Type B pancreatic cell (in vitro differentiated cells): ENCODE measurements at regions not wholly inside any gene's neighbourhood (a gene's known extent, or its start where the extent isn't known, plus 50 kb on each side); places are given as distances from the start of the nearest gene placed in this dataset.

Source experiments
- DNase-seq: peaks from one replicate; pipeline ENCODE4 v3.0.0; 2021; ENCODE audit warnings: mixed read lengths; ENCODE audit not compliant: unreplicated experiment; ENCODE audit errors: extremely low spot score
- H3K27ac Mint-ChIP-seq: 2 replicates; pipeline ENCODE4 v1.8.0; 2021; ENCODE audit warnings: mild to moderate bottlenecking, mixed read lengths
- H3K27me3 Mint-ChIP-seq: 2 replicates; pipeline ENCODE4 v1.8.0; 2021; ENCODE audit warnings: mixed read lengths
- H3K36me3 Mint-ChIP-seq: 2 replicates; pipeline ENCODE4 v1.8.0; 2021; ENCODE audit warnings: mixed read lengths
- H3K4me1 Mint-ChIP-seq: one replicate; pipeline ENCODE4 v1.8.0; 2021; ENCODE audit warnings: mixed read lengths; ENCODE audit not compliant: unreplicated experiment
- H3K4me3 Mint-ChIP-seq: 2 replicates; pipeline ENCODE4 v1.8.0; 2021; ENCODE audit warnings: mild to moderate bottlenecking, mixed read lengths
- H3K9me3 Mint-ChIP-seq: 2 replicates; pipeline ENCODE4 v1.8.0; 2021; ENCODE audit warnings: mixed read lengths
- CTCF ChIP-seq: fragments of 200-600 bp; sonication (generic); conservative IDR thresholded peaks from 2 replicates; pipeline ENCODE4 v1.5.0; 2021; ENCODE audit warnings: antibody characterized with exemption, mild to moderate bottlenecking

DNA sequence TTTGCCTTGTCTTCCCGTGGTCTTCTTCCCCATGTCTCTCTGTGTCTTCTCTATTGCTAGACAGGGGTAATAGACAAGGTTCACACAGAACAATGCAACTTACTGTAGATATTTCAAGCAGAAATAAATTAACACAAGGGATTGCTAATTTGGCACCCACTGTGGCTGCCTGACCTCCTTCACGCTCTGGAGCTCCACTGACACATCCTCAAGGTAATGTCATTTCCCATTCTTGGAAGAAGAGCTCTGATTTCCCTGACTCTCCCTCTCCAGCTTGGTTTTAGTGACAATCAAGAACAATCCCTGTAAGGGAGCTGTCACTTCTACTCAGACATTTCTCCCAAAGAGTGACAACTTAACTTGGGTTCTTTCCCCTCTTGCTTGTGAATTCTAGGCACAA, 105.4 kb upstream of the NAP1L1 start:
- H3K27me3 Mint-ChIP-seq: peaks cover 7% of the 10 kb centered on the region

GRCh38 chr12:76187177-76187576, 102.7 kb upstream of the NAP1L1 start:
- Mint-ChIP-seq H3K4me3 (no peak overlapping the region), H3K9me3 (no peaks in the 10 kb centered on the region), H3K27me3 (peaks cover 10% of the 10 kb centered on the region), H3K36me3 (no peaks in the 10 kb centered on the region), H3K4me1 (no peaks in the 10 kb centered on the region), H3K27ac (no peak overlapping the region)
- no peak for TF ChIP-seq CTCF
- DNase-seq: no peak

More for the DNA sequence above, 105.4 kb upstream of the NAP1L1 start:
- Mint-ChIP-seq H3K36me3 (no peaks in the 10 kb centered on the region), H3K4me1 (no peaks in the 10 kb centered on the region), H3K4me3 (no peak overlapping the region), H3K9me3 (no peaks in the 10 kb centered on the region), H3K27ac (no peak overlapping the region)
- no peak for TF ChIP-seq CTCF
- DNase-seq: no peak

- Mint-ChIP-seq H3K36me3 (no peaks in the 10 kb centered on the region), H3K9me3 (no peaks in the 10 kb centered on the region), H3K27me3 (peaks cover 10% of the 10 kb centered on the region), H3K4me3 (no peak overlapping the region), H3K27ac (no peak overlapping the region), H3K4me1 (no peaks in the 10 kb centered on the region)
- no peak for DNase-seq
- no peak for TF ChIP-seq CTCF
Observed at GRCh38 chr12:76186131-76186906, 101.8 kb upstream of the NAP1L1 start.

DNA sequence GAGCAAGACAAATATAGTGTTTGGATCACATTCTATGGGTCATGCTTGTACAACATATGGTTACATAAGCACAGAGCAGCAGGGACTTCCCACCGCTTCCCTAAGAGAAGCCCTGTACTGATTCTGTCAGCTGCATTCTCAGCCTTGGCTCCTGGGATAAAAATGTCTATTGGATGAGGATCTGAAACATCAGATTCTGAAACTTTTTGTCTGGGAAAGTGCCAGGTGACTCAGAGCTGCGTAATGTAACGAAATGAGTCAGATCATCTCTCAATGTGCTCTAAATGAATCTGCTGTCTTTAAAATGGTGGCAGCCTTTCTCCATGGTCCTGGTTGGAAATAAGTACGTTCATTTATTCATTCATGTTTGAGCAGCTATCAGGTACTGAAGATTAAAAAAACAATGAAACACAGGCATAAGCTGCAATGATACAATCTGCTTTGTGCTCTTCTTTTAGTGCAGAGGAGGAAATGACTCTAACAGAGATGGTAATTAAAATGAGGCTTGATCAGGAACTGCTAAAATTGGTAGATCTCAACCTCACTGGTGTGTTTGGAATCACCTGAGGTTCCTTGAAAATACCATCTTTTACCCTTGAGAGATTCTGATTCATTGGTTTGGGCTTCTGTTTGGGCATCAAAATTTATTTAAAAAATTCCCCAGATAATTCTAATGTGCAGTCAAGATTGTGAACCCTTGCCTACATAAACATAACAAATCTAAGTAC, 99.1 kb upstream of the NAP1L1 start:
- no peak overlapping the region for H3K27ac Mint-ChIP-seq
- no peaks in the 10 kb centered on the region for H3K9me3 Mint-ChIP-seq
- H3K4me1 Mint-ChIP-seq: no peaks in the 10 kb centered on the region
- peaks cover 7% of the 10 kb centered on the region for H3K27me3 Mint-ChIP-seq
- H3K36me3 Mint-ChIP-seq: no peaks in the 10 kb centered on the region
- H3K4me3 Mint-ChIP-seq: no peak overlapping the region
- DNase-seq: no peak
- no peak for TF ChIP-seq CTCF

- Mint-ChIP-seq H3K4me3 (no peak overlapping the region), H3K9me3 (no peaks in the 10 kb centered on the region), H3K4me1 (no peaks in the 10 kb centered on the region), H3K27me3 (peaks cover 3% of the 10 kb centered on the region), H3K27ac (no peak overlapping the region), H3K36me3 (no peaks in the 10 kb centered on the region)
- no peak for TF ChIP-seq CTCF
- DNase-seq: no peak
Observed at GRCh38 chr12:76180401-76181277, 96.2 kb upstream of the NAP1L1 start.
